ENCODE measurements at regions not wholly inside any gene's neighbourhood (a gene's known extent, or its start where the extent isn't known, plus 50 kb on each side); places are given as distances from the start of the nearest gene placed in this dataset.
"Not testable (repeated sequence)": the region's sequence is repeated elsewhere in the genome, so short reads cannot be mapped to it uniquely, and the experiment has no call there.

- intact Hi-C loops (cut with micrococcal nuclease) = no loop called here
- H3K4me3 Mint-ChIP-seq = no peak overlapping the region
- DNase-seq (ENCODE audit: low spot score) = no peak
These were observed 608.6 kb upstream of the GOT2 start for GRCh38 chr16:59342669-59343068.

DNA sequence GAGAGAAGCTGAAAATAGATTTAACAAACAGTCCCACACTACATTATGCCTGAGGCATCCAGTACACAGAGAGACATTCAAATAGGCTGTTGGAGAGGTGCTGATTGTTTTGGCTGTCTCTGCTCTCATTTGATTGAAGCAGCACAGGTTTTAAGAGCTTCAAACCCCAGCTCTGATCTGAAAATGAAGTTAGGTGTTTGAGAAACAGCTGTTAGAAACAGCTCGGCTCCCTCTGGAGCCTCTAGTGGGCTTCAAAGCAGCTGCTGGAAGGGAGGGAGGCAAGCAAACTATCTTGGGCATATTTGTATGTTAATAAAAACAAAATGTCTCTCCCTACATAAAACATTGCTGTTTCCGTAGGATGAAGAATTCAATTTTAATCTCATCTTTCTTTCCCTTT lies 607.3 kb upstream of the GOT2 start:
- DNase-seq (ENCODE audit: low spot score) = no peak
- no peaks in the 10 kb centered on the region for H3K4me1 Mint-ChIP-seq (ENCODE audit: low read depth)
- H3K27ac Mint-ChIP-seq = no peak overlapping the region
- no peaks in the 10 kb centered on the region for H3K27me3 Mint-ChIP-seq (ENCODE audit: insufficient read depth)
- no peak overlapping the region for H3K4me3 Mint-ChIP-seq
- no peaks in the 10 kb centered on the region for H3K36me3 Mint-ChIP-seq (ENCODE audit: low read depth)
- intact Hi-C loops (cut with micrococcal nuclease) = no loop called here
- no peaks in the 10 kb centered on the region for H3K9me3 Mint-ChIP-seq

More at GRCh38 chr16:59342669-59343068, 608.6 kb upstream of the GOT2 start:
- Mint-ChIP-seq H3K36me3 (ENCODE audit: low read depth) (no peaks in the 10 kb centered on the region), H3K27ac (no peak overlapping the region), H3K27me3 (ENCODE audit: insufficient read depth) (no peaks in the 10 kb centered on the region), H3K4me1 (ENCODE audit: low read depth) (no peaks in the 10 kb centered on the region), H3K9me3 (no peaks in the 10 kb centered on the region)

GRCh38 chr16:59339871-59340270 lies 605.8 kb upstream of the GOT2 start:
- Mint-ChIP-seq H3K27ac (no peak overlapping the region), H3K4me3 (no peak overlapping the region), H3K27me3 (ENCODE audit: insufficient read depth) (no peaks in the 10 kb centered on the region), H3K4me1 (ENCODE audit: low read depth) (no peaks in the 10 kb centered on the region), H3K9me3 (no peaks in the 10 kb centered on the region), H3K36me3 (ENCODE audit: low read depth) (no peaks in the 10 kb centered on the region)
- intact Hi-C loops (cut with micrococcal nuclease) = no loop called here
- DNase-seq (ENCODE audit: low spot score) = no peak

- H3K27ac Mint-ChIP-seq = no peak overlapping the region
- H3K4me1 Mint-ChIP-seq (ENCODE audit: low read depth) = no peaks in the 10 kb centered on the region
- H3K9me3 Mint-ChIP-seq = peaks cover 9% of the 10 kb centered on the region
- no peaks in the 10 kb centered on the region for H3K36me3 Mint-ChIP-seq (ENCODE audit: low read depth)
- intact Hi-C loops (cut with micrococcal nuclease) = no loop called here
- H3K27me3 Mint-ChIP-seq (ENCODE audit: insufficient read depth) = peaks cover 3% of the 10 kb centered on the region
- no peak for DNase-seq (ENCODE audit: low spot score)
- no peak overlapping the region for H3K4me3 Mint-ChIP-seq
These were observed 602.1 kb upstream of the GOT2 start for GRCh38 chr16:59336136-59336695.

DNA sequence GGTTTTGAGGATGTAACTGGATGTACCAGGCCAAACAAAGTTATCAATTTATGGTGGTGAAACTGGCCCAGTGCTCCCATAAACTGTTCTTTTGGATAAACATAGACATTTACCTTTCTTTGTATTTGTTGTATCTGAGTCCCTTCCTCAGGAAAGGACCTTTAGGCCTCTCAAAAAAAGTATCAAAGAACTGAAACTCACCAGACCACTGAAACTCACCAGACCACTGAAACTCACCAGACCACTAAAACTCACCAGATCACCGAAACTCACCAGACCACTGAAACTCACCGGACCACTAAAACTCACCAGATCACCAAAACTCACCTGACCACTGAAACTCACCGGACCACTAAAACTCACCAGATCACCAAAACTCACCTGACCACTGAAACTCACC lies 597.6 kb upstream of the GOT2 start:
- H3K4me3 Mint-ChIP-seq; DNase-seq (ENCODE audit: low spot score); intact Hi-C loops (cut with micrococcal nuclease); H3K27me3 Mint-ChIP-seq (ENCODE audit: insufficient read depth); H3K4me1 Mint-ChIP-seq (ENCODE audit: low read depth); H3K36me3 Mint-ChIP-seq (ENCODE audit: low read depth); H3K9me3 Mint-ChIP-seq; H3K27ac Mint-ChIP-seq: not testable (repeated sequence)

DNA sequence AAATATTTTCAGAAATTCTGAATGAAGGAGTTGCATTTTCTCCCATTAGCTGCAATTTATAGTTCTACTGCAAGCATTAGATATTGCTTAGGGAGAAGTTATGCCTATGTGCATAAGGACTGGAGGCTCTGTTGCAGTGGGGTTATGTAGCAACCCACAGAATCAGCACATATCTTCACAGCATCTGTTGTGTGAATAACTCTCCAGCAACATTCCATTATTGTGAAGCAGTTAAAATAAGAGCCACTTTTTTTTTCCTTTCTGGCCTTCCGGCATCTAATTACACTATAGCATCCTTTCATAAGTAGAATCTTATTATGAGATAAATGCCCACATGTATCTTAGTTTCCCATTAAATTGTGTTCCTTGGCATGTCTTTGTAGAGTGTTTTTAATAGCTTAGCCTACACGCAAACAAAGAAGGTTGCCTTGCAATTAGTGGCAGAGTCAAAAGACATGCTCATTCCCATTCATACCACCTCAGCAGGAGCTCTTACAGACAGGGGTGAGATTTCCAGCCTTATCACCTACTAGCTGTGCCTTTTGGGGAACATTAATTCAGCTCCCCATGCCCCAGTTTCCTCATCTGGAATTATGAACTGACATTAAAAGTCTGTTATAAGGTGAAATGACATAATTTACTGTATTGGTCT lies 596.0 kb upstream of the GOT2 start:
- no peak for DNase-seq (ENCODE audit: low spot score)
- Mint-ChIP-seq H3K36me3 (ENCODE audit: low read depth) (no peaks in the 10 kb centered on the region), H3K27ac (no peak overlapping the region), H3K4me3 (no peak overlapping the region), H3K27me3 (ENCODE audit: insufficient read depth) (peaks cover 3% of the 10 kb centered on the region), H3K9me3 (peaks cover 9% of the 10 kb centered on the region), H3K4me1 (ENCODE audit: low read depth) (no peaks in the 10 kb centered on the region)
- intact Hi-C loops (cut with micrococcal nuclease) = no loop called here

DNA sequence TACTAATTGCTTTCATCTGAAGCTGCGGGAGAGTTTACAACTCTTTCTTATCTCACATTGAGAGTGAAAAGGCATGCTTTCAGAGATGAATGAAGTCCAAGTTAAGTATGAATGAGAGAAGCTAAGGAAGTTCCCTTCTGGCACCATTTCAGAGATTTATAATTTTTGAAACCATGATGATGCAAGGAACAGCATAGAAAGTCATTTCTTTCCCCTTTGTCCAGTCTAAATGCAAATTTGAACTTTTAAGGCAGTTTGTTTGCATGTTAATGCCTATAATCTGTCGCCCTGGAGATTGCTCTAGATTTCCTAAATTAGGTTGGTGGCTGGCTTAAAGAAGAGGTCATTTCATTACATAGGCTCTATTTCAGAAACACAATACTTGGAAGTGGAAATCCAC lies 594.8 kb upstream of the GOT2 start:
- H3K4me1 Mint-ChIP-seq (ENCODE audit: low read depth) = no peaks in the 10 kb centered on the region

DNA sequence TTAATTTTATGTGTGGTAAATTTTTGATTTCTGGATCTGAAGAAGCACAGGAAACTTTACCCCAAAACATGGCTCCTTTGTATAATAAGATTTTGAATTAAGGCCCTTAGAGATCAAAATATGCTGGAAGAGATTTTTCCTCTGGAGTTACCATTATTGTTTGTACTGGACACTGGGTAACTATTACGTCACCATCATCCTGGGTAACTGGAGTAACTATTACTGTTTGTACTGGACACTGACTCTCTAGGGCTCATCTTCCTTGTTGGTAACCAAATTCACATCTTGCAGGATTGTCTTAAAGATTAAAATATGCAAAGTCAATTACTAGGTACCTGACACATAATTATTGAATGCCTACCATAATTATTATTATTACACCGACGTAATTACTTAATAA lies 593.8 kb upstream of the GOT2 start:
- intact Hi-C loops (cut with micrococcal nuclease) = no loop called here
- Mint-ChIP-seq H3K36me3 (ENCODE audit: low read depth) (no peaks in the 10 kb centered on the region), H3K4me3 (no peak overlapping the region), H3K9me3 (peaks cover 9% of the 10 kb centered on the region), H3K4me1 (ENCODE audit: low read depth) (no peaks in the 10 kb centered on the region), H3K27me3 (ENCODE audit: insufficient read depth) (peaks cover 3% of the 10 kb centered on the region), H3K27ac (no peak overlapping the region)
- no peak for DNase-seq (ENCODE audit: low spot score)

More for the DNA sequence above, 594.8 kb upstream of the GOT2 start:
- no peak overlapping the region for H3K27ac Mint-ChIP-seq
- intact Hi-C loops (cut with micrococcal nuclease) = no loop called here
- peaks cover 9% of the 10 kb centered on the region for H3K9me3 Mint-ChIP-seq
- DNase-seq (ENCODE audit: low spot score) = no peak
- H3K36me3 Mint-ChIP-seq (ENCODE audit: low read depth) = no peaks in the 10 kb centered on the region
- no peak overlapping the region for H3K4me3 Mint-ChIP-seq
- peaks cover 3% of the 10 kb centered on the region for H3K27me3 Mint-ChIP-seq (ENCODE audit: insufficient read depth)

GRCh38 chr16:59326955-59327354 lies 592.8 kb upstream of the GOT2 start:
- Mint-ChIP-seq H3K27ac (no peak overlapping the region), H3K27me3 (ENCODE audit: insufficient read depth) (peaks cover 1% of the 10 kb centered on the region), H3K36me3 (ENCODE audit: low read depth) (no peaks in the 10 kb centered on the region), H3K4me3 (no peak overlapping the region), H3K9me3 (peaks cover 9% of the 10 kb centered on the region), H3K4me1 (ENCODE audit: low read depth) (no peaks in the 10 kb centered on the region)
- intact Hi-C loops (cut with micrococcal nuclease) = no loop called here
- DNase-seq (ENCODE audit: low spot score) = no peak

DNA sequence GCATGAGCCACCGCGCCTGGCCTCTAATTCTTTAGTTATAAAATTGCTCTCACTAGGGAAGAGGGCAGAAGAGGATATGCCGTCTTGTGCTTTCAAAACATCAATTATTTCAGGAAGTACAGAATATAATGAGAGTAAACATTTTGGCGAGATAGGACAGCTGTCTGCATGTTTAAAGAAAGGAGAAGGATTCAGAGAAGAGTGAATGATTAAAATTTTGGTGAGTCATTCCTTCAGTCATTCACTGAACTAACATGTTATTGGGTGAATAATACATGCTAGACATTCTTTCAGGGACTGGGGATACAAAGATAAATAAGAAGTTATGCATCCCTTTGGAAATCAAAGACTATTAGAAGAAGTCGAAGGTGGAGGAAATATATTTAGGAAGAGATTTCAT lies 590.3 kb upstream of the GOT2 start:
- no peak overlapping the region for H3K27ac Mint-ChIP-seq
- intact Hi-C loops (cut with micrococcal nuclease) = no loop called here
- peaks cover 4% of the 10 kb centered on the region for H3K9me3 Mint-ChIP-seq
- no peak overlapping the region for H3K4me3 Mint-ChIP-seq
- no peak for DNase-seq (ENCODE audit: low spot score)
- H3K4me1 Mint-ChIP-seq (ENCODE audit: low read depth) = no peaks in the 10 kb centered on the region
- no peaks in the 10 kb centered on the region for H3K27me3 Mint-ChIP-seq (ENCODE audit: insufficient read depth)
- no peaks in the 10 kb centered on the region for H3K36me3 Mint-ChIP-seq (ENCODE audit: low read depth)

- no peak for DNase-seq (ENCODE audit: low spot score)
- Mint-ChIP-seq H3K27me3 (ENCODE audit: insufficient read depth) (no peaks in the 10 kb centered on the region), H3K4me3 (no peak overlapping the region), H3K4me1 (ENCODE audit: low read depth) (no peaks in the 10 kb centered on the region), H3K36me3 (ENCODE audit: low read depth) (no peaks in the 10 kb centered on the region), H3K27ac (no peak overlapping the region), H3K9me3 (peaks cover 4% of the 10 kb centered on the region)
- intact Hi-C loops (cut with micrococcal nuclease) = no loop called here
These were observed 586.5 kb upstream of the GOT2 start for GRCh38 chr16:59320657-59321056.

GRCh38 chr16:59319871-59320270 lies 585.8 kb upstream of the GOT2 start:
- intact Hi-C loops (cut with micrococcal nuclease) = no loop called here
- H3K4me1 Mint-ChIP-seq (ENCODE audit: low read depth) = no peaks in the 10 kb centered on the region
- peaks cover 4% of the 10 kb centered on the region for H3K9me3 Mint-ChIP-seq
- no peaks in the 10 kb centered on the region for H3K36me3 Mint-ChIP-seq (ENCODE audit: low read depth)
- H3K27ac Mint-ChIP-seq = no peak overlapping the region
- H3K4me3 Mint-ChIP-seq = no peak overlapping the region
- DNase-seq (ENCODE audit: low spot score) = no peak
- no peaks in the 10 kb centered on the region for H3K27me3 Mint-ChIP-seq (ENCODE audit: insufficient read depth)

DNA sequence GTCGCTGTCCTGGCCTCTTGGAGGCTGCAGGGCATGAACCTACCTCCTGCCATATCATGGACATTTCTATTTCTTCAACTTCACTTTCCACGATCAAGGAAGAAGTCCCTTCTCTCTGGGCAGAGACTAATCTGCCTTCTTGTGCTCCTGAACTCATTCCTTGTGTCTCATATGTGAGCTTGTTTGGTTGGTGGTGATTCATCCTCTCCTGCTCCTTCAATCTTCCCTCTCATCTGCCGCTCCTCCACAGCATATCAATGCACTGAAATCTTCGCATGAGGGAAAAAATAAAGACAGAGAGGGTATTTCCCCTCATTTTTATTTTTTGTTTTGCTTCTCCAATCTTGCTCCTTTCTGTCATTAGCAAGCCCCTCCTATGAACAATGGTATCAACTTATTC lies 571.7 kb upstream of the GOT2 start:
- DNase-seq (ENCODE audit: low spot score) = no peak
- H3K9me3 Mint-ChIP-seq = no peaks in the 10 kb centered on the region
- H3K4me1 Mint-ChIP-seq (ENCODE audit: low read depth) = no peaks in the 10 kb centered on the region
- no peak overlapping the region for H3K4me3 Mint-ChIP-seq
- no peaks in the 10 kb centered on the region for H3K36me3 Mint-ChIP-seq (ENCODE audit: low read depth)
- H3K27ac Mint-ChIP-seq = no peak overlapping the region
- H3K27me3 Mint-ChIP-seq (ENCODE audit: insufficient read depth) = no peaks in the 10 kb centered on the region
- intact Hi-C loops (cut with micrococcal nuclease) = no loop called here

- Mint-ChIP-seq H3K9me3 (no peaks in the 10 kb centered on the region), H3K27ac (no peak overlapping the region), H3K4me1 (ENCODE audit: low read depth) (no peaks in the 10 kb centered on the region), H3K4me3 (no peak overlapping the region), H3K36me3 (ENCODE audit: low read depth) (no peaks in the 10 kb centered on the region), H3K27me3 (ENCODE audit: insufficient read depth) (no peaks in the 10 kb centered on the region)
- no peak for DNase-seq (ENCODE audit: low spot score)
- intact Hi-C loops (cut with micrococcal nuclease) = no loop called here
These were observed 562.8 kb upstream of the GOT2 start for GRCh38 chr16:59296888-59297287.
